Activated CD4-positive, alpha-beta T cell treated with anti-CD3 and anti-CD28 coated beads, Interleukin-2, Interleukin-6, amounts not matched to agents 100 ng/mL and 50 ng/mL, durations not matched to agents 16 hours and 8 hours (primary cell): ENCODE measurements at regions not wholly inside any gene's neighbourhood (a gene's known extent, or its start where the extent isn't known, plus 50 kb on each side); places are given as distances from the start of the nearest gene placed in this dataset.
"Not testable (repeated sequence)": the region's sequence is repeated elsewhere in the genome, so short reads cannot be mapped to it uniquely, and the experiment has no call there.

Experiments
- DNase-seq: peaks from one replicate; pipeline ENCODE4 v3.0.0-alpha.2; 2020

DNA sequence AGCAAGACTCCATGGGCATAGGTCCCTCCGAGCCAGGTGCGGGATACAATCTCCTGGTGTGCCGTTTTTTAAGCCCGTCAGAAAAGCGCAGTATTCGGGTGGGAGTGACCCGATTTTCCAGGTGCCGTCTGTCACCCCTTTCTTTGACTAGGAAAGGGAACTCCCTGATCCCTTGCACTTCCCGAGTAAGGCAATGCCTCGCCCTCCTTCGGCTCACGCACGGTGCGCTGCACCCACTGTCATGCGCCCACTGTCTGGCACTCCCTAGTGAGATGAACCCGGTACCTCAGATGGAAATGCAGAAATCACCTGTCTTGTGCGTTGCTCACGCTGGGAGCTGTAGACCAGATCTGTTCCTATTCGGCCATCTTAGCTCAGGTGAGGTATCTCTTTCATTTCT lies 344.1 kb upstream of the ZNF32 start:
- DNase-seq = not testable (repeated sequence)

DNA sequence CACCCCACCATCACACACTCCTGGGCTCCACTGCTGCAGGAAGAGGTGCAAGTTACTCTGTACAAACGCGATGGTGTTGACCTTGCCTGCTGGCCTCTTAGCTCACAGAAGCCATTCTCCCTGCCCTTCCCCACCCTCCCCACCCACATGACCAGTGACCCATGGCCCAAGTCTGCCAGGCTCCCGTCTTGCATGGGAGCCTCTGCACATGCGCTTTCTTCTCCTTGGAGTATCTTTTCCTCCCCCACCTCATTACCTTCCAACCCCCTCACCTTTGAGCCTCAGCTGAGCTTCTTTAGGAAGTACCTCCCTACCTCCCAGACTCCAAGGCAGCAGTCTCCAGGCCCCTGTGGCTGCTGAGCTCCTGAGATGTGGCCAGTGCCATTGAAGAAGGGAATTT lies 337.7 kb upstream of the ZNF32 start:
- DNase-seq = no peak

DNA sequence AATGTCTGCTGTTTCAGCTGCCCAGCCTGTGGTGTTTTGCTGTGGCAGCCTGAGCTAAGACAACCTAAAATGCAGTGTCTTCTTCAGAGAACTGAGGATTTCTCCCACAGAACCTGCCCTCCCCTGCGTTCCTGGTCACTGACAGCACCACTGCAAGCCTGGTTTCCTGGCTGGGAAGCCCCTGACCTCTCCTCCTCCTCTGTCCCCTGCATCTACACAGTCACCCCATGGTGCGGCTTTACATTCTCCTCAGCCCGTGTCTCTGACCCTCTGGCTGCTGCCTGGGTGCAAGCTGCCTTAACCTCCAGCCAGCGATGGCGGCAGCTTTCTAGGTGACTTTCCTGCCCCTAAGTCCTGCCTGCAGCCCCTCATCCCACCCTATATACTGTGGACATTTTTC lies 337.3 kb upstream of the ZNF32 start:
- no peak for DNase-seq

DNA sequence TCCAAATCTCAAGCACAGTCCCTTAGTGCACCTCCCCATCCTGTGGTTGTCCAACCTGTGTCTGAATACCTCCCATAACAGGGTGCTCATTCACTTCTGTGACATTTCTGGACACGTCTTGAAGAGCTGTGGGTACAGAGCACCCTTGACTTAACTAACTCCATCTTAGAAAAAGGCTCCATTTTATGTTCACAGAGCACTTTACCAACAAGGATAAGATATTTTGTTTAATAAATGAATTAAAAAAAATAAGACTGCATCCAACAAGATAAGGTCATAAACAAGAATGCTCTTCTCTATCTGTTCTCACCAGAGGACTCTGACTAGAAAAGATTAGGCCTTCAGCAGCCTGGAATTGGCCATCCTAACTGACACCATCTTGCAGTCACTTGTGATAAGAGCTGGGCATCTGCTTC lies 335.2 kb upstream of the ZNF32 start:
- DNase-seq = no peak

DNA sequence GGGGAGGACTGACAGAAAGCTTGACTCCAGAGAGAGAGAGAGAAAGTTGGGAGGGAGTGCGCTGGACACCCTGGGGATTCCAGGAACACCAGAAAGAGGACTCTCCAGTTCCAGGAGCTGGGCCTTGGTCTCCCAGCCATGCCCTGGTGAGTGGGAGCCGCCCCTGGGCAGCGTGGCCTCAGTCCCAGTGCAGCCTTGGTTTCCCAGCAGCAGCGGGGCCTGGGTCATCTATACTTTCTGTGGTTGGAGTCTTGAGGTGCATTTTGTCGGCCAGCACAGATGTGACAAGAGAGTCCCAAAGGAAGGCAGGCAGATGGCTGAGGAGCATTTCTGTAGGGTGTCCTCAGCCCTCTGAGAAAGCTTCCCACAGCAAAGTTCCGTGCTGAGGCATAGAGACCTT lies 334.7 kb upstream of the ZNF32 start:
- no peak for DNase-seq

DNA sequence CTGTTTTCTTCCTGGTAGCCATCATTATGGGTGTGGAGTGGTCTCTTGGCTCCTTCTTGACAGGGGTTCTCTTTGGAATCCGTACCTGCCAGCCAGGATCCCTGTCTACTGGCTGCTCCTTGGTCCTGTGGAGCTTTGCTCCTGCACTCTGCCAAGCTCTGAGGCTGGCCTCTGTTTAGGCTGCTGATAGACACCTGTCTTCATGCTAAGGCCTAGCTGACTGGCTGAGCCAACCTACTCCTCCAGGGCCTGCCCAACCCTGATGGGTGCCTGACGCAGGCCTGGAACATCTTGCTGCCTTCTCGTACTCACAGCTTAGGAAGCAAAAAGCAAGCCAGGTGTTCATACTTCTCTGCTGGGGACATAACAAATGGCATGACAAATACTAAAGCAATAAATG lies 333.6 kb upstream of the ZNF32 start:
- no peak for DNase-seq

DNA sequence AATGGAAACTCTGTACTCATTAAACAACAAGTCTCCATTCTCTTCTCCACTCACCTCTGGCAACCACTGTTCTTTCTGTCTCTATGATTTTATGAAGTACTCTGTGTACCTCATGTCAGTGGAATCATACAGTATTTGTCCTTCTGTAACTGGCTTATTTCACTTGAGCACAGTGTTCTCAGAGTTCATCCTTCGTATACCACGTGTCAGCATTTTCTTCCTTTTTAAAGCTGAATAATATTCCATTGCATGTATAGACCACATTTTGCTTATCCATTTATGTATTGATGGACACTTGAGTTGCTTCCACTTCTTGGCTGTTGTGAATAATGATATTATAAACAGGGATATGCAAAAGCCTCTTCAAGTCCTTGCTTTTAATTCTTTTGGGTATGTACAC lies 333.0 kb upstream of the ZNF32 start:
- DNase-seq = no peak

DNA sequence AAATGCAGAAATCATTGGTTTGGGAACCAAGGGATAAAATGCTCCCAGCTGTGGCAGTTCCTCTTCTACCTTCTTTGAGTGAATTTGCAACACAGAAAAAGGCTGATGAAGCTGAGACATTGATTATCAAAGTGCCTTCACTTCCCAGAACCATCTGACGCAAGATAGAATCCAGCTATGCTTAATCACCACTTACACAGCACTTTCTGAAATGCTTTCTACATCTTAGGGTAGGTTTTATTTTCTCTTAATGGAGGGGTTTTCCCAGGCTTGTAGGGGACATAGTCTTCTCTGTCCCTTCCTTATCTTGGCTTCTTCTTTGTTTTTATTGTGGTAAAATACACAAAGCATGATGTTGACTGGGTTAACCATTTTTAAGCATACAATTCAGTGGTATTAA lies 332.6 kb upstream of the ZNF32 start:
- no peak for DNase-seq

DNA sequence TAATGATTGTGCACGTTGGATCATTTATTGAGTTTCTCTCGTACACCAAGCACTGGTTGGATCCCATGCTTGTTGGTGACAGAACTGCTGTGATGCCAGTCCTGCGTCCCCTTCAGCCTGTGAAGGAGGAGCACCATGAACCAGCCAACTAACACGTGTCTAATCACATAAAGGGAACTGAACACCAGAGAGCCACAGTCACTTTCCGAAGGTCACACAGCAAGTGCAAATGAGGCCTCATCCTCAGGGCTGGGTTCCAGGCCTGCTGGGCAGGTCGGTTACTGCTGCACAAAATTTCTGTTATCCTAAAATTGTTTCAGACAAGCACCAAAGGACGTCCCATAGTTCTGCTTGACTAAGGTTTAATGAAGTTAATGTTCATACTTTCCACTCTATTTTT lies 332.0 kb upstream of the ZNF32 start:
- no peak for DNase-seq

DNA sequence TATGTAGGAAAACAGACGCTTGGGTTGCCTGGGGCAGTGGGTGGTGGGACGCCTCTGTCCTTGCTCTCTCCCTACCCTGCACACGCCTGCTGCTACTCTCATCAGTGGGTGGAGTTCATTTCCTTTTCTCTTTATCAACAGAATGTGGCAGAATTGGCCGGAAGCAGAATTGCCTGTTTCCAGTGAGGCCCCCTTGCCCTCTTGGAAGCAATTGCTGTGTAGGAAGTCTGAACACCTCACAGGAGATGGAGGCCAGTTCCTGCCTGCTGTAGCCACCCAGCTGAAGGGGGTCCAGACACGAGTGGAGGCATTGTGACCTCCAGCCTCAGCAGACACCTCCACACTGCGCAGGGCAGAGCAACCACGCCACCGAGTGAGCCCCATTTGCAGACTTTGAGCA lies 331.6 kb upstream of the ZNF32 start:
- DNase-seq = no peak

DNA sequence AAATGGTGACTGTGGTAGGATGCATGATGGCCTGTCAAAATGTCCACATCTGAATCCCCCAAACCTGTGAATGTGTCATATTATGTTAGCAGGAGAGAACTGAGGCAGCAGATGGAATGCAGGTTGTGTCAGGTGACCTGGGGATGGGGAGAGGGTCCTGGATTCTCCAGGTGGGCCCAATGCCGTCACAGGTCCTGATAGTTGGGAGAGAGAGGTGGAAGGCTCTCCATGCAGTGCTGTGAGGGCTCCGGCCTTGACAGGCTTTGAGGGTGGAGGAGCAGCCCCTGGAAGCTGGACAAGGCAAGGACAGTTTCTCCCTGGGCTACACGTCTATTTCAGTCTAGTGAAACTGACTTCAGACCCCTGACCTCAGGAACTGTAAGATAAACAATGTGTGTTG lies 330.9 kb upstream of the ZNF32 start:
- DNase-seq = no peak

DNA sequence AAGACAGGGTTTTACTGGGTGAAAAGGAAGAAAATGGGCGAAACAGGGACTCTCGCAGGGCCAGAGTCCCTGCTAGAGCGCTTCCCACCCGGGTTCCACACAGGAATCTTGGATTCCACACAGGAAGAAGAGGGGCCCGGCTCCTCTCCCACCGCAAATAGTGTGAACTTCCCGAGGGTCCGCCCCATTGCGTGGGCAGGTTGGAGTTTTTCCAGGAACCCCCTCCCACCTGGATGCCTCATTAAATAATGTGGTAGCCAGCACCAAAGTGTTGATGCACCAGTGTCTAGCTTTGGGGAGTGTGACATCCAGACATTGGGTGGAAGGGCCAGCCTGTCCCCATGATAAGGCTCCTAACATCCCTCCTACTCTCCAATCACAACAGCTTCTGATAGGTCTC lies 330.3 kb upstream of the ZNF32 start:
- DNase-seq = no peak

DNA sequence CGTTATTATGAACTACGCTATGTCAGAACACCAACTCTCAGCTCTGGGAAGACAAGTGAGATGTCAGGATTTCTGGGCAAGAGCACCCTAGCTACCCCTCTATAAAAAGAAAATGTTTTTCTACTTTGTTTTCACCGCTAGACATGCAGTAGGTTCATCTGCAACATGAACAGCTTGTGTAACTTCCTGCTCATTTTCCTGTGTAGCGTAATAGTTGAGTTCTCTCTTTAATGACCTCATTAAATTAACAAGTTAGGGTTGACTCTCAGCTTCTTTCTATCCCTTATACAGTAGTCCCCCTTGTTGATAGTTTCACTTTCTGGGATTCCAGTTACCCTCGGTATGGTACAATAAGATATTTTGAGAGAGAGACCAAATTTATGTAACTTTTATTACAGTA lies 329.4 kb upstream of the ZNF32 start:
- DNase-seq = no peak

DNA sequence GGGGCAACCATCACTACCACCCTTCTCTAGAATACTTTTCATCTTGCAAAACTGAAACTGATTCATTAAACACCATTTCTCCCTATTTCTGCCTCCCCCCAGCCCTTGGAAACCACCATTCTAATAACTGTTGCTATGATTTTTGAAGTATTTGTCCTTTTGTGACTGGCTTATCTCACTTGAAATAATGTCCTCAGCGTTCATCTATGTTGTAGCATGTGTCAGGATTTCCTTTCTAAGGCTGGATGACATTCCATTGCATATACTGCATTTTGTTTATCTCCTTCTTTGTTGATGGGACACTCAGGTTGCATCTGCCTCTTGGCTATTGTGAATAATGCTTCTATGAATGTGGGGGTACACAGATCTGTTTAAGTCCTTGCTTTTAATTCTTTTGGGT lies 327.6 kb upstream of the ZNF32 start:
- DNase-seq = no peak

DNA sequence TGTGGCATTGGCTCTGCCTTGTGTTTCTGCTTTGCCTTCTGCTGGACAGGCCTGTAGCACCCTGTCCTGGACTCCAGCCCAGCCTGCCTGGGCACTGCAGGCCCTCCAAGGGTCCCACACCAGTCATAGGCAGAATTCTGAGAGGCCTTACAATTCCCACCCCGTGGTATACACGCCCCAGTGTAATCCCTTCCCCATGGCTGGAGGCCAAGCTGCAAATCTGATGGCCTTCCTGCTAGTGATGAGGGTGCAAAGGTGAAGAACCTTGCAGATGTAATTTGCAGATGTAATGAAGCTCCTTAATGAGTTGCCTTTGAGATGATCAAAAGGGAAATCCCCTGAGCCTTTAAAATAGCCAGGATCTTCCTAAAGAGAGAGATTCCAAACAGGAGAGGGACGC lies 325.1 kb upstream of the ZNF32 start:
- no peak for DNase-seq

DNA sequence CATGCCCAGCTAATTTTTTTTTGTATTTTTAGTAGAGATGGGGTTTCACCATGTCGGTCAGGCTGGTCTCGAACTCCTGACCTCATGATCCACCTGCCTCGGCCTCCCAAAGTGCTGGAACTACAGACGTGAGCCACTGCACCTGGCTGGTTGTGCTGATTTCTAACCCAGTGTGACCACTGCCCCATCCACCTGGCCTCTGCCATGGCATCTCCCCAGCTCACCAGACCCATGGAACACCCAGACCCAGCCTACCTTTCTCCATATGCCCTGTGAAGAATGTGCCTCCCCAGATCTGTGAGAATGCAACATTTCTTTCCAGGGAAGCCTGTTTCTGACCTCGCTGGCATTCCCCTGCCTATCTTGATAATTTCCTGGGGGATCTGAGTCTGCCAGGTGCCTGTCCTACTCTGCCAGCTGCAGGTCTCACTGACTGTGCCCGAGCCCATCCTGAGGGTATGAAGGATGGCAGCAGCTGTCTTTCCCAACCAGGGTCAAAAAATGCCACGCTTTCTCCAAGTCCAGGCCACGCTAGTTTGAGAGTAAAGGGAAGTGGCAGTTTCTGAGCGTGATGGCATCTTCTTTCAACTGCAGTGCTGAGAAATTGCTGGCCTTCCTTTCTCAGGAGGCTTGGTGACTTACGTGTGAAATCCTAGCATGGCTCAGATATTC lies 324.4 kb upstream of the ZNF32 start:
- no peak for DNase-seq

DNA sequence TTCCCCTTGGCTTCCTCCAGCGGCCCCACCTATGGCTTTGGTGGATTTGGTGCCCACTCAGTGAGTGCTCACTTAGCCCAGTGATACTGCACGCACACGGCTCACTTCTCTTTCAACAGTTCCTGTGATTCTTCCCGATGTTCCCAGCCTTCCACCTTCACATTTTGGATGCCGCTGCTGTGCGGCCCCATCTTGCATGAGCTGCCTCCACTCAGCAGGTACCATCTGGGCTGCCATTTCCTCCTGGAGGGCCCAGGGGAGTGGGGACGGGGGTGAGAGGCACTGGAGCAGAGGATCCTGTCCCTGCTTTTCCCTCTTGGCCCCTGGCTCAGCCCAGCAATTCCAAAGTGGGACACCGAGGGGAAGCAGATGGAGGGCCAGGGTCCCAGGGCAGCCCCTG lies 323.3 kb upstream of the ZNF32 start:
- DNase-seq = no peak

DNA sequence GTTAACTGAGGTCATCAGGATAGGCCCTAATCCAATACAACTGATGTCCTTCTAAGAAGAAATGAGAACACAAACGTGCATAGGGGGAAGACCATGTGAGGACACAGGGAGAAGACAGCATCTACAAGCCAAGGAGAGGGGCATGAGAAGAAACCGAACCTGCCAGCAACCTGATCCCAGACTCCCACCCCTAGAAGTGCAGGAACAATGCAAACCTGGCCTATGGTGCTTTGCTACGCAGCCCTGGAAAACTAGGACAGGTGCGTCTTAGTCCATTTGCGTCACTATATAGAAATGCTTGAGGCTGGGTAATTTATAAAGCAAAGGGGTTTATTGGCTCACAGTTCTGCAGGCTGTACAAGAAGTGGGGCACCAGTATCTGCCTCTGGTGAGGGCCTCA lies 322.6 kb upstream of the ZNF32 start:
- no peak for DNase-seq

DNA sequence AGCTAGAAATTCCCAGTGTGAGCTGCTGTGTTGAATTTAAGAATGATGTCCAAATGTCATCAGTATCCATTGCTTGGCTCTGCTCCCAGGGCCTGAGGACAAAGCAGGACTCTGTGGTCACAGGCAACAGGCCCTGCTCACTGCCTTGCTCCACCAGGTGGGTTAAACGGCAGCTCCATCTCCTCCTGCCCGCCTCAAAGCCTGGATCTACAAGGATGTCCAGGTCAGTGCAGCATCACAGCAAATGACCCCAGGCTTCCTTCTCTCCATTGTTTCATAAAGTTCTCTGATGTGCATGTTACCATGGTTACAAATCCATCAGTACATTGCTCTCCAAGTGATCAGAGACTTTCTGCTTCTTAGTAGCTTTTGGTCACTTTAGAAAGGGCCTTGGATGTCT lies 322.0 kb upstream of the ZNF32 start:
- DNase-seq = no peak

DNA sequence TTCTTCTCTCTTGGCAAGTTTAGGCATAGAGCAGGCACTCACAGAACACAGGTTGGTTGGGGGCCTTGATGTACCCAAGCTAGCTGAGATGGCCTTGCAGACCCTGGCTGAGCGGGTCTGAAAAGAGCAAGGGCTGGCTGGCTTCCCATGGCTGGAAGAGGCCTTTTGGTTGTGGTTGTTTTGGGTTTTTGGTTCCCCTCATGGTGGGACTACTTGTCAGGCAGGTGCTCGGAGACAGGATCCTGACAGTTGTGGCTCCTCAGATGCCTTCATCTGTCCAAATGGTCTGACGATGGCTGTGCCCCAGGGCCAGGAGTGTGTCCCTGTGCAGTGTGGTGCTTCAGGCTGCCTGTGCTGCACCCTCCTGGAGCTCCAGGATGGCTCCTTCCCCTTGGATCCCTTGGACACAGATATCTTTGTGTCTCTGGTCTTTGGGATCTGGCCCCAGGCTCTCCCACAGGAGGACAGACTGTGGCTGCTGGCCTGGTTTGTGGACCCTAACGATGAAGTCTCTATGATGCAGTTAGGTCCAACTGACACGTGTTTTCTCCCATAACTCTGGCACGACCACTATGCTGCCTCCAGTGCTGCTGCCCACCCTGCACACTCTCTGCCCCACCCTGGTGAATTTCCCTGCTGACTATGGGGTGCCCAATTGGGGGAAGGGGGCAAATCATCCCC lies 321.5 kb upstream of the ZNF32 start:
- DNase-seq = no peak

DNA sequence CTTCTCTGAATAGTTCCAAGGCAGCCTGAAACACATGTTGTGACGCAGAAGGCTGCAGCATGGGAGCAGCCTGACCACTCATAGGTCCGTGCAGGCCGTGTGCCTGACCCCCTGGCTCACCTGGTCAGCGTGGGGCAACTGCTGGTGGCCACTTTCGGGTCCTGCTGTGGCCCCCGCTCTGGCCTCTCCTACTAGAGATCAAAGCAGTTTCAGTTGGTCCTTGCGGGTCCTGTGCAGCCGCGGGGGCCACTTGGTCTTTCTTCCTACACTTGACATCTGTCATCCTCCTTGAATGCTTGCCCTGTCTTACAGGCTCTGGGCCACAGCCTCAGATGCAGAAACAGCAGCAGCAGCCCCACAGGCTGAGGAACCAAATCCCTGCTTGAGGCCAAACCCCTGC lies 320.8 kb upstream of the ZNF32 start:
- DNase-seq = no peak

DNA sequence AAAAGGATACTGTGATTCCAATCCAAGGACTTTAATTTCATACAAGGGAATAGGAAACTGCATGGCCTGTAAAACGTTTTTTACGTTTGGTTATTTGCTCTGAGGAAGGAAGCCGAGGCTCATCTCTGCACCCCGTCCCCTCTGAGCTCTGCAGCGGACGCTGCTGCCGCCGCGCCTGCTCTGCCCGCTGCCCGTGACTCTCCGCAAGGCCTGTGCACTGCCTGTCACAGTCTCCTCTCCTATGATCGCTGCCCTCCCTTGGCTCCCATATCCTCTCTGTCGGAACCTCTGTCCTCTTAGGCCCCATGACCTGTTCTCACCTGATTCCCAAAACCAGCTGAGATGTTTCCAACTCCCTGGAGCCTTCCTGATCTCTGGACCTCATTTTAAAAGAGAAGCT lies 320.3 kb upstream of the ZNF32 start:
- DNase-seq = no peak

DNA sequence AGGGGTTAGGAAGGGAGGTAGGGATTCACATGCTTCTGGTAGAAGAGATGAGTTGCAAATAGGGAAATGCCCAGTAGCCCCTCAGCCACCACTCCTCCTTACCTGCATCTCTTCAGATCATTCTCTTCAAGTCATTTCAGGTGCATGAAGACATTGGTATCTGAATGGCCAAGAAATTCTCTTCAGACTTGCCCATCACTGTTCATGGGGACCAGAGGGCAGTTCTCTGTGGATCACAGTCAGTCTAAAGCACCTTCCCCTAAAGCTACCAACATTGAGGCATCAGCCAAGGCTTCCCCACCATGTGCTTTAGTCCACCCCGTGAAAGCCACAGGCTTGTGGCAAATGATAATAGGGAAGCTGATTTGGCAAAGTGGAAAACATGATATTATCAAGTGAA lies 319.4 kb upstream of the ZNF32 start:
- no peak for DNase-seq

DNA sequence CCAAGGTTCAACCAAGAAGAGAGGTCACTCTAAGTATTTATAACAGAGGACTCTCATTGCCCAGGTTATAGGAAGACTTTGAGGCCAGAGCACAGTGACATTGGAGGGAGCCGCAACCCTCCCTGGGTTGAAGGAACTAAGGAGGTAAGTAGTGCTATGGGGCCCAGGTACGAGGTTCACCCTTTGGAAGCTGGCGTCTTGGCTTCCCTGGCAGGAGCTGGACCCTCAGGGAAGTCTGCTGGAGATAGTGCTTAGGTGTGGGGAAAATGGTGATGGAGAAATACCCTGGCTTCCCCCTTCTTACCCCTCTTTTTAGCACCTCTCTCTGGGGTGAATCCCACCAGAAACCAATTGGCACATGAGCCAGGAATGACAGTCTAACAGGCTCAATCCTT lies 317.9 kb upstream of the ZNF32 start:
- DNase-seq = no peak

DNA sequence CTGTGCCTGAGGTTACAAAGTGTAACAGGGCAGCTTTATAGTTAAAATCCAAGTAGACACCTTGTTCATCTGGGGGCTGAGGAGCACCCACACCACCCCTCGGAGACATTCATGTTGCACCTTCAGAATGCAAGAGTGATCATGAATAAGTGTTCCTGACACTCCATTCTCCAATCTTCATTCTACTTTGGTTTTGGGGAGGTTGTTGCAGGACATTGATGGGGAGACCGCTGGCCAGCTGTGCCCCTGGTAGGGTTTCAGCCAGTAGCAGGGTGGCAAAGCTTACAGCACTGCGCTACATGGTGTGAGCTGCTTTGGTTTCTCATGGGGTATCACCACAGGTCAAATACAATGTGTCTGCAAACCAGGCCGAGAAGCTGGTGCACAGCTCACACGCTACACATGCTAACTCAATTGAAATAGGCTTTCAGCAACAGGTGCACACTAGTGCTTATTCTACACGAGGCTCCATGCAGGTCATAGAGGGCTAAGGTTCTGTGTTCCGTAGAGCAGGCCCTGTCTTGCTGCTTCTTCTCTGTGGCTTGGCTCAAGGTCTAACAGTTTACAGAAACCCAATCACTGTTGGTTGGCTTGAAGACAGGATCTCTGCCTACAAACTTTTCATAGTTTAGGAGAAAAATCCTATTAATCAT lies 317.4 kb upstream of the ZNF32 start:
- DNase-seq = no peak
